NK-92 treated with Interleukin-12 subunit alpha and Interleukin-12 subunit beta, amount 100 ng/mL, for 24 hours (cell line): ENCODE measurements at regions not wholly inside any gene's neighbourhood (a gene's known extent, or its start where the extent isn't known, plus 50 kb on each side); places are given as distances from the start of the nearest gene placed in this dataset.

Source experiments
- DNase-seq: peaks from one replicate; lab custom pipeline; 2025; lab: John Stamatoyannopoulos, UW

GRCh38 chr22:22396741-22397291 is 111.7 kb downstream of the ZNF280B start:
- DNase-seq: no peak

- no peak for DNase-seq
Observed at GRCh38 chr22:22397292-22397870, 111.2 kb downstream of the ZNF280B start.

- DNase-seq: no peak
Observed at GRCh38 chr22:22397875-22398524, 110.5 kb downstream of the ZNF280B start.

- no peak for DNase-seq
Observed at GRCh38 chr22:22398530-22399327, 109.8 kb downstream of the ZNF280B start.

- no peak for DNase-seq
Observed at GRCh38 chr22:22400099-22400498, 108.4 kb downstream of the ZNF280B start.

- DNase-seq: no peak
Observed at GRCh38 chr22:22400964-22401363, 107.6 kb downstream of the ZNF280B start.

GRCh38 chr22:22401381-22401780 is 107.2 kb downstream of the ZNF280B start:
- DNase-seq: no peak

- no peak for DNase-seq
Observed at GRCh38 chr22:22403306-22403705, 105.2 kb downstream of the ZNF280B start.

- DNase-seq: no peak
Observed at GRCh38 chr22:22403771-22404170, 104.8 kb downstream of the ZNF280B start.

GRCh38 chr22:22404598-22405284 is 103.8 kb downstream of the ZNF280B start:
- DNase-seq: no peak

GRCh38 chr22:22406445-22407027 is 102.0 kb downstream of the ZNF280B start:
- DNase-seq: no peak

- DNase-seq: no peak
Observed at GRCh38 chr22:22407061-22407460, 101.5 kb downstream of the ZNF280B start.

GRCh38 chr22:22408269-22408668 is 100.3 kb downstream of the ZNF280B start:
- DNase-seq: no peak

- no peak for DNase-seq
Observed at GRCh38 chr22:22408731-22409696, 99.5 kb downstream of the ZNF280B start.

GRCh38 chr22:22410121-22410520 is 98.4 kb downstream of the ZNF280B start:
- DNase-seq: no peak

- DNase-seq: no peak
Observed at GRCh38 chr22:22410677-22411076, 97.9 kb downstream of the ZNF280B start.

GRCh38 chr22:22414266-22414665 is 94.3 kb downstream of the ZNF280B start:
- no peak for DNase-seq

- DNase-seq: no peak
Observed at GRCh38 chr22:22417495-22418162, 90.9 kb downstream of the ZNF280B start.

GRCh38 chr22:22418163-22418549 is 90.4 kb downstream of the ZNF280B start:
- DNase-seq: no peak

GRCh38 chr22:22418957-22419356 is 89.6 kb downstream of the ZNF280B start:
- no peak for DNase-seq
